LNCAP (cell line): ENCODE measurements at regions not wholly inside any gene's neighbourhood (a gene's known extent, or its start where the extent isn't known, plus 50 kb on each side); places are given as distances from the start of the nearest gene placed in this dataset.

Experiments used
- CTCF ChIP-seq: fragments of 450-650 bp; IDR thresholded peaks from 2 replicates; pipeline ENCODE4 v1.5.1; 2017; ENCODE audit warnings: mild to moderate bottlenecking

DNA sequence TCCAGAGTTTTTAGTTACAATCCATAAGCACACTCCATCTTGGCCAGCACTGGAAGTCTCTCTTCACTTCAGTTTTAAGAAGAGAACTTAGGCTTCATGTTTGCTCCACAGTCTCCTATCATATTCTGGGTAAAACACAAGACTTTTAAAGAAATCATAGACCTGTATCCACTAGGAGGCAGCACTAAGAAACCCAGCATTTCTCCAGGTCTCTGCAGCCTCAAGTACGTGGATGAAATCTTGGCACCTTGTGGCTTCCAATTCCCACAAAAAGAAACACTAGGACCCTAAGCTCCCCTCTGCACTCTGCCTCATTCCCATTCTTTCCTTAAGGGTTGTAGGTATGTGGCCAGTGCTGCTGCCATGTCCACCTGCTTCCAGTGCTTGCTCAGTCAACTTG is 367.3 kb upstream of the CASK start:
- peak; percentile 37; the same call in 1 of the 2 replicates for TF ChIP-seq CTCF

DNA sequence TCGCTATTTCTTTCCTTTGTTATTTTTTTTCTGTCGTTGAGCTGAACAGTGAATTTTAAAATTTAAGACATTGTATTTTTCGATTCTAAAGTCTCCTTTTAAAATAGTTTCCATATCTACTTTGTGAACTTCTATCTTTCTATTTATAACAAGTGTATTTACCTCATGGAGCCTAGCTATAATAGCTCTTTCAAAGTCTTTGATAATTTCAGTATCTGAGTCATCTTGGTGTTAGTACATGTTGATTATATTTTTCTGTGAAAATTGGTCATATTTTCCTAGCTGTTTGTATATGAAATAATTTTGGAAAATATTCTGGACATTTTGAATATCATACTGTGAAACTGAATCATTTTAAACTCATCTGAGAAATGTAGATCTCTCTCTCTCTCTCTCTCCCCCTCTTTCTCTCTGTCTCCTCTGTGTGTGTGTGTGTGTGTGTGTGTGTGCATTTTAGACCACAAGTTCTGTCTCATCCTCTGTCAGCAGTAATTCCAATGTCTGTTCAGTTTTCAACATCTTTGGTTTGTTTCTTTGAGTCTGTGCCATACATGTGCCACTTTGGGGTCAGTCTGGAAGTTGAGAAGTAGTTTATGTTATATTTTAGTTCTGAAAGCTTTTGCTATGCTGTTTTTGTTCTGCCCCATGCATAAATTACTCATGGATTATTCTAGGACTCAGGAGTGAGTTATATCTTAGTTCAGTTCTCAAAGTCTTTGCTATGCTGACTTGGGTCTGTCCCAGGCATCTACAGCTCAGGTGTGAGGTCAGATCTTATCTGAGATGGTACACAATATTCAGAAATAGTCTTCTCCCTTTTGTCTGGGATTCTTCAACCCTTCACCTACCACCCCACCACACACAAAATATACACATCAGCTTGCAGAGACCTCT is 366.4 kb upstream of the CASK start:
- TF ChIP-seq CTCF: no peak

DNA sequence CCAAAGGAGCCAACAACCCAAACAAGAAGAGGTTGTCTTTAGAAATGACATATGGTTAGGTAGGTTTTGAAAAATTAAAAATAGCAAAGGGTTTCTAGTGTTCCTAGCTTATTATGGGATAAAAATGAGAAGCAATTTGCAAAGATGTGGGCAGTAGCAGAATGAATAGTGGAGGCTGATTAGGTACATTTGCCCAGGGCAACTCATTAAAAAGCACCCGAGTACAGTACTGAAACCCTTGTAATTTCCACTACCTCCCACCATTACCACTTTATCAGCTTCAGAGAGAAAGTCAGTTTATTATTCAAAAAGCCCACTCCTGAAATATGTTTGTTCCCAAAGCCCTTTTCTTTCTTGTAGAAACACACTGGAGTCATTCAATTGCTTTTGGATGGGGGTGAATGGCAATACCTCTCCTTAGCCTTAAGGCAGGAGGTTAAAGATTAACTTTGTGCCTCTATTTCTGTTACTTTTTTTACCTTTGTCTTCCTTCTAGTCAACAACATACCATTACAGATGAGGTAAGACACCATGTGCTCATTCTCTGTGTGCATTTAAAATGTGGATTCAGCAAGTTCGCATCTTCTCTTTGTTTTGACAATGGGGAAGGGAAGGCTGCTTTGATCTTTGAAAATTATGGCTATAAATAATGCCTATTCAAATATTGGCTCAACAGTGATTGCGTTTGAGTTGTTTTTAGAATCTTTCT is 353.8 kb upstream of the CASK start:
- TF ChIP-seq CTCF: no peak

DNA sequence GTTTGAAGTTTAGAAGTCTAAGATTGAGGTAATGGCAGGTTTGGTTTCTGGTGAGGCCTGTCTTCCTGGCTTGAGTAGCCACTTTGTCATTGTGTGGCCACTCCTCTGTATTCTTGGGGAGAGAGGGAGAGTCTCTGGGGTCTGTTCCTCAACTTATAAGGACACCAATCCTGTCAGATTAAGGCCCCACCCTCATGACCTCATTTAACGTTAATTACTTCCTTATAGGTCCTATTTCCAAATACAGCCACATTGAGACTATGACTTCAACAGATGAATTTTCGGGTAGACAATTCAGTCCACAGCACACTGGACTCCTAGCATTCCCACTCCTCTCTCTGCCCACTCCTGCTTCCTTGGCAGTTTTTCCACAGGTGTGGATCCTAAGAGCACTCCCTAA is 350.8 kb upstream of the CASK start:
- TF ChIP-seq CTCF: no peak

GRCh38 chrX:42273387-42273786 is 350.0 kb upstream of the CASK start:
- TF ChIP-seq CTCF: no peak

- no peak for TF ChIP-seq CTCF
These were observed 345.8 kb upstream of the CASK start for GRCh38 chrX:42269186-42269585.

DNA sequence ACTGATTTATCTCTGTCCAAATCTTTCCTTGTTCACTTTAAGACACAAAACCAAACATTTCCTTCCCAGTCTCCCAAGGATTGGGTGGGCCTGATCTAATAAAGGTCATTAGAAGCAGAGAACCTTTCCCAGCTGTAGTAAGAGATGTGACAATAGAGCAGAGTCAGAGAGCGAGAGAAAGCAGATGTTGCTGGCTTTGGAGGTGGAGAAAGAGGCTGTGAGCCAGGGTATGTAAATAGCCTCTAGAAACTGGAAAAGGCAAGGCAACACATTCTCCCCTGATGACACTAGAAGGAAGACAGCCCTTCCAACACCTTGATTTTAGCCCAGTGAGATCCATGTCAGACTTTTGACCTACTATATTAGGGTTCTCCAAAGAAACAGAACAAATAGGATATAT is 337.5 kb upstream of the CASK start:
- no peak for TF ChIP-seq CTCF
